ENCODE measurements at regions not wholly inside any gene's neighbourhood (a gene's known extent, or its start where the extent isn't known, plus 50 kb on each side); places are given as distances from the start of the nearest gene placed in this dataset.

DNA sequence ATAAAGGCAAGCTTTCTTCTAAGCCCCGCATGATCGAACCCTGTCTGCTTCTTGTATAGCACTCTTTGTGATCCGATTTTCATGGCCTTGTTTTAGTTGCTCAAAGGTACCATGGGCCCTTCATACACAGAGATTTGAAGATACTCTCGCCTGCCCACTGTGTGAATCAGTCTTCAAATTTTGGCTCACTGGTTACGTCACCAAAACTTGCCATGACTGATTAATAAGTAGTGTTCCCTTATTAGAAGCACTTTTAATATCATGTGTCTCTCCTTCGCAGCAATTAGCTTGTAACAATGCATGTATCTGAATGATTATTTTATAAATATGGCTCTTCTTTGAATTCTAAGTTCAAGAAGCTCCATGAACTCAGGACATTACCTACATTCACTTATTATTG, 880.5 kb downstream of the STPG2 start:
- Mint-ChIP-seq H3K4me1 (no peaks in the 10 kb centered on the region), H3K36me3 (no peaks in the 10 kb centered on the region), H3K27me3 (no peaks in the 10 kb centered on the region), H3K9me3 (peaks cover 0 to 10% (median 3%) of the 10 kb centered on the region in 8 donors), H3K27ac (no peak overlapping the region), H3K4me3 (no peak overlapping the region)
- Histone ChIP-seq H3K4me3 (ENCODE audit: low read length in 2 of 2) (no peak overlapping the region), H3K27me3 (ENCODE audit: insufficient read depth, low read length) (no peaks in the 10 kb centered on the region), H3K9me3 (ENCODE audit: control insufficient read depth in 1 of 2, low read length in 2 of 2) (no peaks in the 10 kb centered on the region), H3K4me1 (ENCODE audit: insufficient read depth, low read length) (no peaks in the 10 kb centered on the region), H3K27ac (ENCODE audit: low read depth, low read length) (no peak overlapping the region), H3K36me3 (ENCODE audit: insufficient read depth, low read length) (no peaks in the 10 kb centered on the region)
- intact Hi-C loops (cut with micrococcal nuclease) = no loop called here
- ChIA-PET CTCF (ENCODE audit: partially characterized antibody) (no interaction called here), POLR2A (ENCODE audit: partially characterized antibody) (no interaction called here)
- no peak for DNase-seq

DNA sequence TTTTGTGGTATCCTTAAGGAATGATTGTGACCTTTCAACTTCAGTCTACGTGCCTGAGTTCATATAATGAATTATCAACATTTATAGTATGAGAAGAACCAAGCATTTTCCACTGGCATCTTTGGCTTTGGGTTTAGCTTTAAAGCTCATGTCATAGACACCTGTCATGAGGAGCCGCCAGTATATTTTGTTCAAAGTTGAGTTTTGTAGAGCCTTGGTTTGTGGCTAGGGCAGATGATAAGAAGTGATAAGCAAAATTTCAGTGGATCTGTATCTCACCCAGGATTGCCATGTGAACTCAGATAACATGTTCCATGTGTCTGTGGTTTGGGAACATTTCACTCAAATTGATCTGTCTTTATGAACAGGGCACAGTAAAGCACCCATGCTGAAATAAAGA, 873.2 kb downstream of the STPG2 start:
- Mint-ChIP-seq H3K9me3 (peaks cover 0 to 13% (median 3%) of the 10 kb centered on the region in 8 donors), H3K4me1 (no peaks in the 10 kb centered on the region), H3K4me3 (no peak overlapping the region), H3K27ac (no peak overlapping the region), H3K27me3 (no peaks in the 10 kb centered on the region), H3K36me3 (no peaks in the 10 kb centered on the region)
- ChIA-PET CTCF (ENCODE audit: partially characterized antibody) (interaction anchor here (1.0 kb wide), 1 partner anchor 9 kb away, joined by 3 read pairs; no protein-coding TSS in a partner anchor), POLR2A (ENCODE audit: partially characterized antibody) (no interaction called here)
- no peaks in the 10 kb centered on the region for H3K9me3 ChIP-seq (ENCODE audit: control insufficient read depth in 1 of 2, low read length in 2 of 2)
- H3K36me3 ChIP-seq (ENCODE audit: insufficient read depth, low read length) = no peaks in the 10 kb centered on the region
- intact Hi-C loops (cut with micrococcal nuclease) = no loop called here
- no peaks in the 10 kb centered on the region for H3K27me3 ChIP-seq (ENCODE audit: insufficient read depth, low read length)
- H3K4me3 ChIP-seq (ENCODE audit: low read length in 2 of 2) = no peak overlapping the region
- no peak overlapping the region for H3K27ac ChIP-seq (ENCODE audit: low read depth, low read length)
- H3K4me1 ChIP-seq (ENCODE audit: insufficient read depth, low read length) = no peaks in the 10 kb centered on the region
- no peak for DNase-seq

DNA sequence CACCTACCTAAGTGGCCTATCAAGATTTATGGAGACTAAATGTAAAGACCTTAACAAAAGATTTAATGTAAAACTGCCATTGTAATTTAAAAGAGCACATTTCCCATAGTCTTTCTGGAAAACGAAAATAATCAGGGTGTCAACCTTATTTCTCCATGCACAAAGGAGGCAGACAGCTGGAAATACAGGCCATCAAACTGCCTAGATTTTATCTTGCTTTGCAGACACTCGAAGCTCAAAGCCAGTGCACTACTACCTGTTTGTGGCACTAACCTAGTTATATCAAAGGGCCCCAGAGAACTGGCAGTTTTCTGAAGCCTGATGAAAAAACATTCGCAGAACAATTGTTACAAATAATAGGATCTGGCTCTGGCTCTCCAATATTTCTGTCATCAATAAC, 863.9 kb downstream of the STPG2 start:
- Histone ChIP-seq H3K27ac (ENCODE audit: low read depth, low read length) (no peak overlapping the region), H3K36me3 (ENCODE audit: insufficient read depth, low read length) (no peaks in the 10 kb centered on the region), H3K9me3 (ENCODE audit: control insufficient read depth in 1 of 2, low read length in 2 of 2) (no peaks in the 10 kb centered on the region), H3K4me1 (ENCODE audit: insufficient read depth, low read length) (no peaks in the 10 kb centered on the region), H3K4me3 (ENCODE audit: low read length in 2 of 2) (no peak overlapping the region), H3K27me3 (ENCODE audit: insufficient read depth, low read length) (no peaks in the 10 kb centered on the region)
- Mint-ChIP-seq H3K9me3 (peaks cover 4 to 20% (median 9%) of the 10 kb centered on the region in 8 donors), H3K27me3 (no peaks in the 10 kb centered on the region), H3K4me1 (no peaks in the 10 kb centered on the region), H3K27ac (no peak overlapping the region), H3K4me3 (no peak overlapping the region), H3K36me3 (no peaks in the 10 kb centered on the region)
- intact Hi-C loops (cut with micrococcal nuclease) = no loop called here
- CTCF ChIA-PET (ENCODE audit: partially characterized antibody) = interaction anchor here (0.8 kb wide), 1 partner anchor 10 kb away, joined by 3 read pairs; no protein-coding TSS in a partner anchor
- no peak for DNase-seq
- POLR2A ChIA-PET (ENCODE audit: partially characterized antibody) = no interaction called here

DNA sequence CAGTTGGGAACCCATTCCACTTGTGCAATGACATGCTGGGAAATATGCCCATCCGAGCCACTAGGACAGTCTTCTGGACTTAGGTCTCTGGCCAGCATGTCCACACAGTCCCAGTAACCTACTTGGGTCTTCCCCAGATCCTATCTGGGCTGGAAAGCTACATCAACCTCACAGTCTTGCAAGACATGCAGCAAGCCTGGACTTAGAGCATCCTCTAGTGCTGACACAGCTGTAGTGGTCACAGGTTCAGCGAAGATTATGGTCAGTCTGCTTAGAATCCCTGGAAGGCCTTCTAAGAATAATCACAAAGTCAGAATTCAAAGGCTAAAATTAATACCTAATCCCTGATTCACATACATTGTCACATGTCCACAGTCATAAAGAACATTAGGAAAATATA, 842.7 kb downstream of the STPG2 start:
- CTCF ChIA-PET (ENCODE audit: partially characterized antibody) = no interaction called here
- Histone ChIP-seq H3K27me3 (ENCODE audit: insufficient read depth, low read length) (no peaks in the 10 kb centered on the region), H3K9me3 (ENCODE audit: control insufficient read depth in 1 of 2, low read length in 2 of 2) (no peaks in the 10 kb centered on the region), H3K27ac (ENCODE audit: low read depth, low read length) (no peak overlapping the region), H3K36me3 (ENCODE audit: insufficient read depth, low read length) (no peaks in the 10 kb centered on the region), H3K4me3 (ENCODE audit: low read length in 2 of 2) (no peak overlapping the region), H3K4me1 (ENCODE audit: insufficient read depth, low read length) (no peaks in the 10 kb centered on the region)
- intact Hi-C loops (cut with micrococcal nuclease) = no loop called here
- Mint-ChIP-seq H3K9me3 (peaks cover 0 to 32% (median 12%) of the 10 kb centered on the region in 8 donors), H3K27me3 (no peaks in the 10 kb centered on the region), H3K4me3 (no peak overlapping the region), H3K36me3 (no peaks in the 10 kb centered on the region), H3K4me1 (no peaks in the 10 kb centered on the region), H3K27ac (no peak overlapping the region)
- POLR2A ChIA-PET (ENCODE audit: partially characterized antibody) = no interaction called here
- DNase-seq = no peak

DNA sequence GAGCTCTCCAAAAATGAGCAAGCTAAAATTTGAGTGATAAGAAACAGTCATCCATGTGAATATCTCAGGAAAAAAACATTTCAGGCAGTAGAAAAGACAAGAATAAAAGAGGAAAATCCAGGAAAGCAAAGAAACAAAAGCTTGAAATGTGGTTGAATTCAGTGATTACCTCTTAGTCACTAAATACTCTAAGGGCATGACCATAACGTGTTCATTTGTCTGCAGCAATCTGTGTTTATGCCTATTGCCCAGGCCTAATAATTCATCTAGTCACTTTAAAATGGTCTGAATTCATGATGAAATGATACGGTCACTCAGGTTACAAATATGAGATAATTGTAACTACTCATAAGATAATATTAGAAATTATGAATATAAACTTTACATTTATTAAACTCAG, 837.9 kb downstream of the STPG2 start:
- Mint-ChIP-seq H3K27ac (no peak overlapping the region), H3K4me3 (no peak overlapping the region), H3K9me3 (peaks cover 0 to 22% (median 9%) of the 10 kb centered on the region in 8 donors), H3K36me3 (no peaks in the 10 kb centered on the region), H3K27me3 (no peaks in the 10 kb centered on the region), H3K4me1 (no peaks in the 10 kb centered on the region)
- no peak overlapping the region for H3K27ac ChIP-seq (ENCODE audit: low read depth, low read length)
- no peaks in the 10 kb centered on the region for H3K9me3 ChIP-seq (ENCODE audit: control insufficient read depth in 1 of 2, low read length in 2 of 2)
- no peaks in the 10 kb centered on the region for H3K4me1 ChIP-seq (ENCODE audit: insufficient read depth, low read length)
- no peak overlapping the region for H3K4me3 ChIP-seq (ENCODE audit: low read length in 2 of 2)
- H3K36me3 ChIP-seq (ENCODE audit: insufficient read depth, low read length) = no peaks in the 10 kb centered on the region
- H3K27me3 ChIP-seq (ENCODE audit: insufficient read depth, low read length) = no peaks in the 10 kb centered on the region
- intact Hi-C loops (cut with micrococcal nuclease) = no loop called here
- POLR2A ChIA-PET (ENCODE audit: partially characterized antibody) = no interaction called here
- CTCF ChIA-PET (ENCODE audit: partially characterized antibody) = no interaction called here
- DNase-seq = no peak

DNA sequence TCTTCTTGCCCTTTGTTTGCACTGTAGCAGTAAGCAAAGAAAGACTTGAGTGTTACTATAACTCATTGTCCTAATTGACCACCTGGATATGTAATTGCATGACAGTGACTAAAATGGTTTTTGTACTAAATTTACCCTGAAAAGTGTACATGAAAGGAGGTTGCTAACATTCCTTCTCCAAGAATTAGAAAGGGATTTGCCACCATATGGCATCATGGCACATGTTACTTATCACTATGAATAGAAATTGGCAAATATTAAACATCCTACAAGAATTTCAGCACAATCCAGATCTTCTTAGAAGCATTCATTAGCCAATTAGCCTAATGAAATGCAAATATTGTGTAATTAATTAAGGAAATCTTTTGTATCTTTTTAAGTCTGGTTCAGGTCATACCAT, 834.2 kb downstream of the STPG2 start:
- Mint-ChIP-seq H3K27me3 (no peaks in the 10 kb centered on the region), H3K27ac (no peak overlapping the region), H3K36me3 (no peaks in the 10 kb centered on the region), H3K4me3 (no peak overlapping the region), H3K4me1 (peaks cover 0 to 2% (median 0%) of the 10 kb centered on the region in 4 donors), H3K9me3 (peaks cover 0 to 3% (median 0%) of the 10 kb centered on the region in 8 donors)
- Histone ChIP-seq H3K4me1 (ENCODE audit: insufficient read depth, low read length) (no peaks in the 10 kb centered on the region), H3K27me3 (ENCODE audit: insufficient read depth, low read length) (no peaks in the 10 kb centered on the region), H3K4me3 (ENCODE audit: low read length in 2 of 2) (no peak overlapping the region), H3K36me3 (ENCODE audit: insufficient read depth, low read length) (no peaks in the 10 kb centered on the region), H3K27ac (ENCODE audit: low read depth, low read length) (no peak overlapping the region), H3K9me3 (ENCODE audit: control insufficient read depth in 1 of 2, low read length in 2 of 2) (no peaks in the 10 kb centered on the region)
- intact Hi-C loops (cut with micrococcal nuclease) = no loop called here
- ChIA-PET POLR2A (ENCODE audit: partially characterized antibody) (no interaction called here), CTCF (ENCODE audit: partially characterized antibody) (no interaction called here)
- DNase-seq = no peak

DNA sequence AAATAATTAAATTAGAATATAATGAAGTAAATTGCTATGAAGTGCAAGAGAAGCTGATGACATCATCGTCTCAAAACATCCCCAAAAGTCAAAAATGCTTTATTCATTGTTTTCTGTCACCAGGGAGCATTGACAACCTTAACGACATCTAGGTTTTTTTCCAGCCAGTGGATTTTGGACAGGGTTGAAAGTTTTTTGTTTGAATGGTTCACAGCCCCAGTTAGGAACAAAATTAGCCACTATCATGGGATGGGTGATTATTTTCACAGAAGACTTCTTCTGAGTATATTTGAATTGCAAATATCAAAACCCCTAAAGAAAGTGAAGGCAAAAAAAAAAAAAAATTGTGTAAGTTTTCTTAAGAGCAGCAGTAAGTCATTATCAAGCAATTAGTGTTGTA, 826.1 kb downstream of the STPG2 start:
- H3K9me3 Mint-ChIP-seq = peaks cover 0 to 4% (median under 1%) of the 10 kb centered on the region in 8 donors
- POLR2A ChIA-PET (ENCODE audit: partially characterized antibody) = no interaction called here
- CTCF ChIA-PET (ENCODE audit: partially characterized antibody) = no interaction called here

DNA sequence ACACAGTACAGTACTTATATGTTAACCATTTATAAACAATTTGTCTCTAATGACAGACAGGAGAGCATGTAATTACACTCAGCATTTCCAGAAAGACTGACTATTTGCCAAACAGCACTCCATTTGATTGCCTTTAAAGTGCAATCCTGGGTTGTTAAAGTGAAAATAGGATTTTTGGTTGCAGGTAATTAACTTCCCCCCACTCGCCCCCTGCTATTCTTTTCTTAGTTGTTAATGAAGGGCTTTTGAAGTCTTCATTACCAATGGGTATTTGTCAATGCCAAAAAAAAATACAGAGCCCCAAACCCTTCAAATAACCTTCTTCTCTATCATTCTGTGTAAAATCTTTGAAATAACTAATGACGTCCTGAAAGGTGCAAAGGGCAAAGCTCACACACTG, 825.6 kb downstream of the STPG2 start:
- no peaks in the 10 kb centered on the region for H3K36me3 ChIP-seq (ENCODE audit: insufficient read depth, low read length)
- CTCF ChIA-PET (ENCODE audit: partially characterized antibody) = no interaction called here
- H3K27ac ChIP-seq (ENCODE audit: low read depth, low read length) = no peak overlapping the region
- no peaks in the 10 kb centered on the region for H3K4me1 Mint-ChIP-seq
- POLR2A ChIA-PET (ENCODE audit: partially characterized antibody) = no interaction called here
- H3K9me3 ChIP-seq (ENCODE audit: control insufficient read depth in 1 of 2, low read length in 2 of 2) = no peaks in the 10 kb centered on the region
- intact Hi-C loops (cut with micrococcal nuclease) = no loop called here
- H3K4me3 Mint-ChIP-seq = no peak overlapping the region
- no peaks in the 10 kb centered on the region for H3K27me3 ChIP-seq (ENCODE audit: insufficient read depth, low read length)
- H3K27ac Mint-ChIP-seq = no peak overlapping the region
- no peaks in the 10 kb centered on the region for H3K36me3 Mint-ChIP-seq
- H3K4me3 ChIP-seq (ENCODE audit: low read length in 2 of 2) = no peak overlapping the region
- no peak for DNase-seq
- peaks cover 0 to 4% (median under 1%) of the 10 kb centered on the region in 8 donors for H3K9me3 Mint-ChIP-seq
- no peaks in the 10 kb centered on the region for H3K27me3 Mint-ChIP-seq
- H3K4me1 ChIP-seq (ENCODE audit: insufficient read depth, low read length) = no peaks in the 10 kb centered on the region

More for the DNA sequence above, 826.1 kb downstream of the STPG2 start:
- Histone ChIP-seq H3K36me3 (ENCODE audit: insufficient read depth, low read length) (no peaks in the 10 kb centered on the region), H3K27ac (ENCODE audit: low read depth, low read length) (no peak overlapping the region), H3K9me3 (ENCODE audit: control insufficient read depth in 1 of 2, low read length in 2 of 2) (no peaks in the 10 kb centered on the region), H3K27me3 (ENCODE audit: insufficient read depth, low read length) (no peaks in the 10 kb centered on the region), H3K4me1 (ENCODE audit: insufficient read depth, low read length) (no peaks in the 10 kb centered on the region), H3K4me3 (ENCODE audit: low read length in 2 of 2) (no peak overlapping the region)
- H3K27me3 Mint-ChIP-seq = no peaks in the 10 kb centered on the region
- H3K4me3 Mint-ChIP-seq = no peak overlapping the region
- no peak overlapping the region for H3K27ac Mint-ChIP-seq
- no peaks in the 10 kb centered on the region for H3K36me3 Mint-ChIP-seq
- no peak for DNase-seq
- intact Hi-C loops (cut with micrococcal nuclease) = no loop called here
- no peaks in the 10 kb centered on the region for H3K4me1 Mint-ChIP-seq

All from CD4-positive, alpha-beta memory T cell (primary cell).